Endothelial cell of umbilical vein (primary cell): ENCODE measurements at regions not wholly inside any gene's neighbourhood (a gene's known extent, or its start where the extent isn't known, plus 50 kb on each side); places are given as distances from the start of the nearest gene placed in this dataset.

Experiments used
- CTCF ChIP-seq, 2 donors: IDR thresholded peaks; 1 replicate in 1 of 2; 2 replicates in 1 of 2; pipeline ENCODE4 v1.5.1; 2011; ENCODE audit warnings: low read length in 2 of 2, mild to moderate bottlenecking in 2 of 2, moderate library complexity in 2 of 2, control low read depth in 1 of 2, inconsistent platforms in 1 of 2, low read depth in 1 of 2; ENCODE audit not compliant: insufficient read depth in 1 of 2; ENCODE audit errors: extremely low read depth in 1 of 2
- EZH2 ChIP-seq: IDR thresholded peaks from 2 replicates; pipeline ENCODE4 v1.6.1; 2012; ENCODE audit warnings: borderline replicate concordance, low read depth, mild to moderate bottlenecking, moderate library complexity, low read length, inconsistent platforms; ENCODE audit not compliant: severe bottlenecking
- POLR2A ChIP-seq: IDR thresholded peaks from 2 replicates; pipeline ENCODE4 v1.6.1; 2012; ENCODE audit warnings: low read depth, mild to moderate bottlenecking, control low read depth, low read length
- POLR2AphosphoS5 ChIP-seq: IDR thresholded peaks from 2 replicates; pipeline ENCODE4 v1.6.1; 2012; ENCODE audit warnings: low read depth, mild to moderate bottlenecking, control low read depth, low read length, moderate library complexity; ENCODE audit not compliant: insufficient read depth

GRCh38 chr17:34414339-34414738 is 51.3 kb upstream of the CCL1 start:
- no peak for TF ChIP-seq EZH2
- no peak for TF ChIP-seq CTCF (IDR thresholded peaks at IDR 0.05; ENCODE audit: extremely low read depth in 1 of 2, insufficient read depth in 1 of 2, low read depth in 1 of 2, low read length in 2 of 2)
- no peak for TF ChIP-seq POLR2AphosphoS5
- no peak for TF ChIP-seq POLR2A
